ENCODE measurements at regions not wholly inside any gene's neighbourhood (a gene's known extent, or its start where the extent isn't known, plus 50 kb on each side); places are given as distances from the start of the nearest gene placed in this dataset.
"Not testable (repeated sequence)": the region's sequence is repeated elsewhere in the genome, so short reads cannot be mapped to it uniquely, and the experiment has no call there.

DNA sequence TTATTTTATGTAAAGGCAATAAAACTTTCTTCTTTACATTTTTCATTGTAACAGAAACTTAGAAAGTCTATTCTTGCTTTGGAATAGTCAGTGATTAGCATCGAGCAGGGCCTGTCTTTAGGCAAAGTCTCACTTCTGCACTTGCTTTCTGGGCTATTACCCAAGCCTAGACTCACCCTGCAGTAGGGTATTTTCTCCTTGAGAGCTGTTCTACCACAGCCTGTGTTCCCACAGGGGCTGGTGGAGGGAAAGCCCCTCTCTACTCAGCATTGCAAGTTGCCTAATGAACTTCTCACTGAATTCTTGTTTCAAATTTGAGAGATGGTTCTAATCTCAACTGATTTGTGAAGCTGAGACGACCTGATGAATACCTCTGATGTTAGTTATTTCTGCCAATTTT, 111.7 kb upstream of the KLHL14 start:
- DNase-seq (ENCODE audit: low read depth), result no peak

DNA sequence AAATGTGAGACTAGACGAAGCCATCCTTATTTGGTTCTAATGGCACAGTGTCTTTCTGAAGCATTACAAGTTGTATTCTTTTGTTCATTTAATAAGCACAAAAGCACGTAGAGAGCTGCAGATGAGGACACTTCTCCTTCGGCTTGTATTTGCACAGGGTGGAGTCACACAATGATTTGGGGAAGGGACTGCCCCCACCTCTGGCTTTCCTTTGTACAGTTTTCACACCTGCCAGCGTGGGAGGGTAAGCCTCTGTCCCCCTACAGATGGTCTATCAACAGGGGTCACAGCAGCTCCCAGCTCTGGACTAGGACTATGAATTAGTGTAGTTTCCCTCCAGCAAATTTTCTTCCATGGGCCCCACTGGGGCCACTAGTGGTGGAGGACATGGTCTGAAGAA, 108.2 kb upstream of the KLHL14 start:
- no peak for DNase-seq (ENCODE audit: low read depth)

DNA sequence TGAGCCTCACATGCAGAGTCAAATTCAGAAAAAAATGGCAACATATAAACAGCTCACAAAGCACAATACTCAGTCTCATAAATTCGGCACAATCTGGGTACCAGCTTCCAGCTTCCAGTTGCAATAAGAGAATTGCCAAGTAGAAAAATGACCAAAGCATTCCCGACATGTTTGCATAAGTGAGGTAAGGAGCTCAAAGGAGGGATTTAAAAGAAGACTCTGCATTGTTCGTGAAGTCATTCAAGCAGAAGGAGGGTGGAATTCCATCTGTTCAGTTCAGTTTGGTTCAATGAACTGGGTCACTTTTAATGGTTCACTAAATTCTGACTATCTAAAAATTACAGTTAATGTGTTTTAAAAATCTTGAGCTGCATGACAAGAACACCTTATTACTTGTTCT, 106.7 kb upstream of the KLHL14 start:
- DNase-seq (ENCODE audit: low read depth), result peak; percentile 2

DNA sequence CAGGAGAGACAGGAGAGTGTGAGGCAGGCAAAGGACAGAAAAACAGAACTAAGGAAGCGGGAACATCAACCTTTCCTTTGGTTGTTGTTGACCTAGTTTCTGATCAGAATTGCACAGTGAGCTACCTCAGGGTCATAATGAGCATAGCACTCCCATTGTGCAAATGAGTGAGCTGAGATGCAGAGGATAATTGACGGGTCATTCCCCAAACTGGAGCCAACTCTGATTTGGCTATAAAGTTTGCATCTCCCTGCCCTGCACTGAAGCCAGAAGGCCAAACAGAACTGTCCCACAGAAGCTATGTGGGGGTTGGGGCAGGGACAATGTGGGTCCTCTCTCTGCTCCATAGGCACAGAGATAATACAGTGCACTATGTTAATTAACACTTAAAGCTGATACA, 105.6 kb upstream of the KLHL14 start:
- DNase-seq (ENCODE audit: low read depth), result no peak

DNA sequence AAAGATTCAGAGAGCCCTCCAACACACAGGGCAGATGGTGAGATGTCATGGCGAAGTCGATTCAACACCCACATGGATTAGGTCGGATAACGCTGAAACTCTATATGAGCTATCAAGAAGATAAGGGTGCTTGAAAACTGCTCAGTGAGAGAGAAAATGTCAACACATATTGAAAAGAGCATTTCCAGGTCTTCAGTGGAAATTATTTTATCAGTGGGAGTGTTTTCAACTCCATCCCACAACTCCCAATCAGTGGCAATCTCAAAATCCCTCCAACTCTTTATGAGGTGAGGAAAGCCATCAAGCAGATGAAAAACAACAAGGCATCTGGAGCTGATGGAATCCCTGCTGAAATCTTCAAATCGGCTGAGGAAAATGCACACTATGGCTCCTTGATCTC, 104.5 kb upstream of the KLHL14 start:
- DNase-seq (ENCODE audit: low read depth), result no peak

DNA sequence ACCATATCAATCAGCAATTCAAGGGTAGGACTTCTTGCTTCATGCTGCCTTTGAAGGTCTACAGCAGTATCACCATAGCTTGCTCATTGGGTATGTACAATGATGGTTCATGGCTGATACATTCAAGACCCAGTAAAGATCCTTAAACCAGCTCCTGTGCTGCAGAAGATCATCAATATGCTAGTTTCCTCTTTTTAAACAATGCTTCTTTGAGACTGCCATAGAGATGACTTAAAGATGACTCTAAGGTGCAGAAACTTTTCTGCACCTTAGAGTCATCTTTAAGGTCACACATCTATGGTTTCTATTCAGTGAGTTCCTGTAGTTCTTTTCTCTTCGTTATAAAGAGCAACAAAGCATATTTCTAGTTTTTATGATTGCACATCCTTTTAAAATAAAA, 102.8 kb upstream of the KLHL14 start:
- DNase-seq (ENCODE audit: low read depth), result no peak

DNA sequence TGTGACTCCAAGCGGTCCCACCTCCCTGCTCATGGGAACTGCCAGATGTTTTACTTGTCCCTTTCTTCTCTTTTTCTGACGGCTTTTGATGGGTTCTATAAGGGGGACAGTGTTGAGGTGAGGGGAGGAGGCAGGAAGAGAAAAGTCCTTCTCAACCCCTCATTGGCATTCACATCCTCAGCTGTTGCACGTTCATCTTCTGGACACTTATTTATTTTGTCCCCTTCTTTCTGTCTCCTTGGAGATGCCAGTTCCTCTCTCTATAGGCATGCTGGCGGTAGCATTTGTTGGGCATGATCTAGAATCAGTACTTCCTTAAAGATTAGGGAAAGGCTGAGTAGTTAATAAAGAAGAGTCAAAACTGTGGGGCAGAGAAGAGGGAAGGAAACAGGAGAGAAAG, 99.0 kb upstream of the KLHL14 start:
- DNase-seq (ENCODE audit: low read depth), result no peak

DNA sequence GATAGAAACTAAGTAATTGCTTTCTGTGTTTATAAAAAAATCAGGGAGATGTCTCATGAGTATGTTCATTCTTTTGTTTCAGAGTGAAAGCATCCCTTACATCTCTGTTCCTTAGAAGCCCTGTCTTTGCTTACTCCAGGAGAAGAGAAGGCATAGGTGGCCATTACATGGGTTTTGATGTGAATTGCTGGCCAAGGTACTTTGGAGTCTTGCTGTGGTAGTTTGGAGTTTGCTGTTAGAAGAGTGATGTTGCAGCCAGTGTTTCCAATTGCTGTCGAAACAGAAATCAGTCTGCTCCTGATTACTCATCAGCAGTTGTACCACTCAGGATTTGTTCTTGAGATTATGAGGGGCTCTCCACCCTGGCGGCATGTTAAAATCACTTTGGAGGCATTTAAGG, 97.8 kb upstream of the KLHL14 start:
- DNase-seq (ENCODE audit: low read depth), result no peak

DNA sequence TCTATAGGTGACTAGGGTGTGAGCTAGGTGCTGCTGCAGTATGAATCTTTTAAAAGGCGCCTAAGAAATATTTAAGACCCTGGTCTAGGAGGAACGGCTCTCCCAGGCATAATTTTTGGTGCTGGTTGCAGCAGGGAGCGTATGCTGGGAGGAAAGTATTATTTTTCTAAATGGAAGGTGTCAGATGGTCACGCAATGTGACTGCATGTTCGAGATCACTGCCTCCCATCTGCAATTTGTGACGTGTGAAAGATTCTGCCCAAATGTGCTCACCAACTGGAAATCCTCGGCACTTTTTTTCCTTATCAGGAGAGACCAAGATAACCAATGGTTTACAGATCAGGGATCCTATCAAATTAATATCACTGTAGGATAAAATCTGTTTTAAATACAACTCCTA, 95.6 kb upstream of the KLHL14 start:
- no peak for DNase-seq (ENCODE audit: low read depth)

DNA sequence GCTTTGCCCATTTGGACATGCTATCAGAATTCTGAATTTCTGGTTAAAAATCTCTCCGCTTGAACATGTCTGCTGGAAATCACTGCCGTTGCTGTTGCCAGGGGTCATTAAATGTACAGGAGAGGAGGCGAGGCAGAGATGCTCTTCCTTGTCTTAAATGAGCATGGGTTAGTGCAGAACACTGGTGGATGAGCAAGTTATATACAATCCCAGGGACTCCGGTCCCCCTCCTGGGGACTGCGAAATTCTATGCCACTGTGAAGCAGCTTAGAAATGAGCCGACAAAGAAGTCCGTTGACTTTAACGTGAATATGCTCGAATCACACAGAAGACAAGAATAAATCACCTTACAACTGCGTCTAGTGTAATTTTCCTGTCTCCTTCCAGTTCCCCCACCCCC, 95.1 kb upstream of the KLHL14 start:
- DNase-seq (ENCODE audit: low read depth), result no peak

DNA sequence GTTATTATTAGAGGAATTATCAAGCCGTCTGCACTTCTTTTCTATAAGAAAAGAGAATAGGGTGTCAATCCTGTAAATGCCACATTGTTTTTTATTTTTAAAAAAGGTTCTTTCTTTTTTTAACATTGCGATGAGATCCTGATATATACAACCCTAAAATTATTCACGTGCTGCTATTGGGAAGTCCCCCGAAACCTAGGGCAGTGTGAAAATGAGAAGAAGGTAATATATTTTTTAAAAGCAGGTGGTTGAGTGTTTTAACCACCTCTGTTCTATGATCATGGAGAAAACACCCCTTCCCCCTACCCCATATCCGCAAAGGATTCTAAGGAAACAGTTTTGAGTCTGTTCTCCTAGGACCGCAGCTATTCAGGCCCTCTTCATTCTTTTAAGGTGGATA, 94.5 kb upstream of the KLHL14 start:
- DNase-seq (ENCODE audit: low read depth), result no peak

DNA sequence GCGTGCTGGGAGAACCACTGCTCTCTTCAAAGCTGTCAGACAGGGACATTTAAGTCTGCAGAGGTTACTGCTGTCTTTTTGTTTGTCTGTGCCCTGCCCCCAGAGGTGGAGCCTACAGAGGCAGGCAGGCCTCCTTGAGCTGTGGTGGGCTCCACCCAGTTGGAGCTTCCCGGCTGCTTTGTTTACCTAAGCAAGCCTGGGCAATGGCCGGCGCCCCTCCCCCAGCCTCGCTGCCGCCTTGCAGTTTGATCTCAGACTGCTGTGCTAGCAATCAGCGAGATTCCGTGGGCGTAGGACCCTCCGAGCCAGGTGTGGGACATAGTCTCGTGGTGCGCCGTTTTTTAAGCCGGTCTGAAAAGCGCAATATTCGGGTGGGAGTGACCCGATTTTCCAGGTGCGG, 89.2 kb upstream of the KLHL14 start:
- DNase-seq (ENCODE audit: low read depth), result not testable (repeated sequence)

DNA sequence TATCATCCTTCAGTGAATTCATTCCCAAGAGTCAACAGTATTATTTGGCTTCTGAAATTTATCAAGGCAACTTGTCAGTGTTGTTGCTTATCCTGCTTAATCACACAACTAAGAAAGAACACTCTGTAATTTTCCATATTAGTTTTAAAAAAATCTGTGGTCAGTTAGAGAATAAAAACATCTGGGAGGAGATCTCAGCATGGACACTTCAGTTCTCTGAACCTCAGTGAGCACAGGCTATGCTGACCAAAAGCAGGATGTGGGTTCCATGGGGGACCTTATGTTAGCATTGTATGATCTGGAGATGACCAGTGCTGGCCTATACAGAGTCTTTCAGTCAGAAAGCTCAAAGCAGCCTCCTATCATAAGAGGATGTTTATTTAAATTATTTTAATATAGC, 79.1 kb upstream of the KLHL14 start:
- no peak for DNase-seq (ENCODE audit: low read depth)

DNA sequence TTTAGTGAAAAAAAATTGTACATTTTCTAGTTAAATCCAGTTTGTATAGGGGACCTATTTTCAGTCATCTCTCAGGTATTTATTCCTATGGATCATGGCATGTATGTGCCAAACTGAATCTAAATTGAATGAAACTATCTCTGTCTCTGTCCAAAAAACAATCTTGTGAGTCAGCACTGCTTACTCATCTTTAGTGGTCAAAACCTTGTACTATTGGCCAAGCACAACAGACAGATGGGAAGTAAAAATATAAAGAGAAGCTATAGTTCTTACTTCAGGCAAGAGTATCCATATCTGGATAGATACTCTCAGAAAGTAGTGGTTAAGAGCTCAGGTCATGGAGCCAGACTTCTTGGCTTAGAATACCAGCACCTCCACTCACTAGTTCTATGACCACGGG, 76.0 kb upstream of the KLHL14 start:
- no peak for DNase-seq (ENCODE audit: low read depth)

DNA sequence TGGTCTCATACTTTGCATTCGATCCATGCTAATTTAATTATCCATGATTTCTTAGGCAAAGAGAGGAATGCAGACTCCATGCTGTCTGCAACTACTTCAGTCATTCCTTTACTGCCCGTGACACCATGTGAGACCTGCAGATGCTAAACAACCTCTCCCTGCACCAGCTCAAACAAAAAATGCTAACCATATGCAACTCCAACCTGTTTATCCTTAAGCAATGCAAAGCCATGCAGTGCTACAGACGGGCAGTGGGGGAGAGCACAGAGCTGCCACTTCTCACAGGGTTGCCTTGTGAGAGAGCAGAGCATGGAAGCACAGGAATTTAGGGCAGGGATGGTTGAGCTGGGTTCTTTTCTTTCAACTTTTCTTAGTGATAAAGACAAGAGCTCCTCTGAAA, 74.9 kb upstream of the KLHL14 start:
- no peak for DNase-seq (ENCODE audit: low read depth)

DNA sequence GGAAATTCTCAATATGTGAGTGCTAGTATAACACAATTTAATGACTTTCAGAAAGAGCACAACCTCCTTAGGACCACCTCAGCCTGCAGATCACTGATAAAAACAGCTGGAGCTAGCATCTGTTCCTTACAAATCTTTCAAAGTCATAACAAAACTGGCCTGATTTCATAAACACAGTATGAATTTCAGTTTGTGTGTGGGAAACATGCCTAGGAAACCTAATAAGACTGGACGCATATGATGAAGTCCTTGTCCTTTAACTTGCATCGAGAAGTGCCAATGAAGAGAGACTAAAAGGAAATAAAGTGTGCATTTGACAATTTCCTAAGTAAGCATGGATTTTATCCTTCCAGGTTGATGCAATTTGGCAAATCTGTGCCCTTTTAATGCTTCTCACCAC, 74.1 kb upstream of the KLHL14 start:
- no peak for DNase-seq (ENCODE audit: low read depth)

DNA sequence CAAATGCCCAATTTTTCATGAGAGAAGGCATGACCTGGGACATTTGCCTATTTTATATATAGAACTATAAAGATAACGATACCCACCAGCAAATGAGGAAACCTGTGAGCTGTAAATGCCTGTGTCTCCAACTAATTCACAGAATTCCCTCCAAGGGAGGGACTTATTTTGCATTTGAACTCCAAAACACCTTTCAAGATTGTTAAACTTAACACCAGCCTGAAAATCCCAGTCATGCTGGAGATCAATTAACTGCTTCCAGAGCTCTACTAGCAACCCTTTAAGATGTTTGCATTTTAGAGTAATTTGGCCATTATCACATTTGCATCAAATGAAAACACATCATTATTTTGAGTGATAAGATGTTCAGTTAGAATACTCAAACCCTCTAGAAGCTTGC, 68.1 kb upstream of the KLHL14 start:
- DNase-seq (ENCODE audit: low read depth), result no peak

DNA sequence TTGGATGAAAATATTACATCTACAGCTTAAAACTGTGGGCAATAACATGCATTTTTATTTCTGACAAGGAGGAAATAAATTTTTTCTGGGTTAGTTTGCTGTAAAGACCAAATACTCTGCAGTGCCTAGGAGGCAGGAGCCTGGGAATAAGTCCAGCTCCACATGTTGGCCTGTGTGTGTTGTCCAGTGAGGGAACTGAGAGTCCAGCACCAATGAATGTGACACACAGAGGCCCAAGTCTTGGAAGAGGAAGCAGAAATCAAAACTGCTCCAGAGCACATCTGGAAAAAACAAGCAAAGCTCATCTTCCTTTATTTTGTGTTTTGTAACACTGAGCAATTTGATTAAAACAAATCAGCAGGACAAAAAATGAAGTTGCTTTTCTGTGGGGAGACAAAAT, 63.1 kb upstream of the KLHL14 start:
- DNase-seq (ENCODE audit: low read depth), result no peak

DNA sequence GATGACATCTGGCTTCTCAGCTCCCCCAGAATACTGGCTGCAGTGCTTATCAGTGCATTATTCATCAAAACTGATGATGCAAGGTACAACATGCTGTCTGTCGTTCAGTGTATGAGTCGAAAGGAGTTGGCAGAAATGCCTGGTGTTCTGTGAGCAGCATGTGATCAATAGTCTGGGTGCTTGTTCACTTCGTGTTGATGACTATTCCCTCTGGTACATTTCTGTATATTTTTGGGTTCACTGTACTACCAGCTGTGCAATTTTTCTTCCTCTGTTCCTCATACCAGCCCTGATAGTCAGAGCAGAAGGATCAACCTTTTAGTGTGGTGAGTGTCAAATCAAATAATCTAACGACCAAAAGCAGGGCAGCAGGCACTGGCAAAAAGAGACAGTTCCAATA, 59.0 kb upstream of the KLHL14 start:
- no peak for DNase-seq (ENCODE audit: low read depth)

DNA sequence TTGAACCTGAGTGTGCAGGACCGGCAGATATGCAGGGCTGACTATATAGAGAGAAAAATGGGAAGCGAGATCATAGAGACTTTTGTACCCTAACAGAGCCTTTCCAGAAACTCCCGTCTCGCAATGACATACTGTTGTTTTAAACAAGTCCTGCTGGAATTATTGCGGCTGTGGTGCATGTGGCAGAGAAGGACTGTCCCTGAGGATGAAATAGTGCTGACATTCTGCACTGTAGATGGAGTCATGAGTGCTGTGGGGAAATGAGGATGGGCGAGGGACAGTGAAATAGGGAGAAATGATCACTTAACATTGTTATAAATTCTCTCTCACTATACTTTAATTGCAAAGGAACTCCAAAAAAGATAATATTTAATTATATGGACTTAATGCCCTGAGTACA, 50.4 kb upstream of the KLHL14 start:
- no peak for DNase-seq (ENCODE audit: low read depth)
